ENCODE measurements at regions not wholly inside any gene's neighbourhood (a gene's known extent, or its start where the extent isn't known, plus 50 kb on each side); places are given as distances from the start of the nearest gene placed in this dataset.

DNA sequence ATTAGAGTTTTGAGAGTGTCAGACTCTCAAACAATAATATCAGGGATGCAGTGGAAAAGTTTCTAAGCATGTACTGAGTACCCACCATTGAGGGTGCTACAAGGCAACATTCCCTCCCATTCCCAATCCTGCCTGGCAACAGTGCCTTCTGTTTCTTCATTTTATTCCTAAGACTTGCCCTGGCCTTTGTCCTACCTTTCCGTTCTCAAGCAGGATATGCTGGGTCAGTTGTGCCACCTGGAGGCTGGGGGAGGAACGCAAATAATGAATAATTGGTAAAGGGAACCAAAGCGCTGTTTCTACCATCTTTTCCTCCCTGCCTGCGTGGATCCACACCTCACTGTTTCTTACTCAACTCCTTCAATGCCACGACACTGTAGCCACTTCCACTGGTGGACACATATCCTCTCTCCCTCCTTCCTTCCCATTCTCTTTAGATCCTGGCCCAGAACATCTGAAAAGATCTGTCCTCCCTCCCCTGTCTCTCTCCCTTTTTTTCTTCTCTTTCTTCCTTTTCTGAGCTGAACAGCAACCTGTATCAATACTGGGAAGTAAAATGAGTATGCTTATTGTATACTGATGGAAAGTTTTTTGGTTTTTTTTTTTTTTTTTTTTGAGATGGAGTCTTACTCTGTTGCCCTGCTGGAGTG is 149.5 kb downstream of the C9orf152 start:
- DNase-seq: no peak

GRCh38 chr9:110059461-110059860 is 148.5 kb downstream of the C9orf152 start:
- no peak for DNase-seq

GRCh38 chr9:110064803-110065202 is 143.2 kb downstream of the C9orf152 start:
- DNase-seq: no peak

- no peak for DNase-seq
Observed at GRCh38 chr9:110065532-110065931, 142.4 kb downstream of the C9orf152 start.

- no peak for DNase-seq
Observed at GRCh38 chr9:110066929-110067716, 140.8 kb downstream of the C9orf152 start.

DNA sequence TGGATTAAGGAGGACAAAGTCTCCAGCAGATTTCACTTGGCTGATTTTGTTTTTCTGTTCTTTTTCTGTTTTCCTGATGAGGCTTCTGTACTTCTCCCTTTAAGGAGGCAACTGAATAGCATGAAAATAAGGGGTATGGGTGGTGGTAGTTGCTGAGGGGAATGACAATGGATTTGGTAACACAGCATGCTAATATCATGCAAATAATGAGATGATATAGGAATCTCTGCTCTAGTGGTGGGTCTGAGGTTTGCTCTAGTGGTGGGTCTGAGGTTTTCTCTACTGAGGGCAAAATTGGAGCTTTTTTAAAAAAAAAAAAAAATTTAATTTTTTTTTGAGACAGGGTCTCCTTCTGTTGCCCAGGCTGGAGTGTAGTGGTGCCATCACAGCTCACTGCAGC is 139.7 kb downstream of the C9orf152 start:
- no peak for DNase-seq

- no peak for DNase-seq
Observed at GRCh38 chr9:110069326-110070248, 138.4 kb downstream of the C9orf152 start.

- DNase-seq: no peak
Observed at GRCh38 chr9:110072597-110073355, 135.2 kb downstream of the C9orf152 start.

- DNase-seq: no peak
Observed at GRCh38 chr9:110073356-110073905, 134.5 kb downstream of the C9orf152 start.

DNA sequence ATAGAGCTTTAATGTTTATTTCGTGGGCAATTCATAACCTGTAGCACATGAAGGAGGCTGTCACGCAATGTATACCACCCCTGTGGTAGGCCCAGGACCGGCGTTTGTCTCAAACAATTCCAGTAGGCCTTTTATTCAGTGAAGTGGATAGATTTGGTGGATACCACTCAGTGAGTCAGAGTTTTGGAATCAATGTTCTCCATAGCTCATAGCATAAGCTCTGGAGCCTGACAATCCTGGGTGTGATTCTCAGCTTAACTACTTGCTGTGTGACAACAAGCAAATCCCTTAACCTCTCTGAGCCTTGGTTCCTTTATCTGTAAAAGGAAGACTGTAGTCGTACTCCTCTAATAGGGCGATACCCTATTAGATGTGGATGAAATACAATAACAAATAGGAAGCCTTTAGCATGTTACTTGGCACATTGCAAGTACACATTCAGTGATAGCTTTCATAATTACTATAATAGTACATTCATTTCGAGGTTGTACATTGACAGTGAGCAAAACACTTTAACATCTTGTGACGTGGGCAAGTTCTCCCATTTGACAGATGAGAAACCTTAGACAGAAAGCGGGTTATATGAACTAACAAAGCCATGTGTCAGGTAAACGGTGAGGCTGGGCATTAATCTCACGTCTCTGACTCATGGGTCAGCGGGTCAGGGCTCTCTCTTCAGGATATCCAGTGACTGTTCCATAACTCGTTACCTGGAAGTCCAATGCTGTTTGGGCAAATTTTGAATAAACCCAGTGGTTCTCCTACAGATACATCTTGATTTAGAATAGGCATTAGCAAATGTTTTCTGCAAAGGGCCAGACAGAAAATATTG is 130.8 kb downstream of the C9orf152 start:
- DNase-seq: no peak

DNA sequence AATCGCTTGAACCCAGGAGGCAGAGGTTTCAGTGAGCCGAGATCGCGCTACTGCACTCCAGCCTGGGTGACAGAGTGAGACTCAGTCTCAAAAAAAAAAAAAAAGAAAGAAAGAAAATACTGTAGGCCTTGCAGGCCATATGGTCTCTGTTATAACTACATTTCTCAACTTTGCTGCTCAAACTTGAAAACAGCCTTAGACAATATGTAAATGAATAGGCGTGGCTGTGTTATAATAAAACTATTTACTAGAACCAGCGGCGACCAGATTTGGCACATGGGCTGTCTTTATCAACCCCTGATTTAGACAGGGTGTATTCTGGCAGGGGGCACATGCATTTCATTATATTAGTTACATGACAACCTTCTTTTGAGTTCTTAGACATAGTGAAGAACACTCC is 130.0 kb downstream of the C9orf152 start:
- DNase-seq: no peak

GRCh38 chr9:110078604-110079003 is 129.4 kb downstream of the C9orf152 start:
- no peak for DNase-seq

- DNase-seq: no peak
Observed at GRCh38 chr9:110081395-110081794, 126.6 kb downstream of the C9orf152 start.

DNA sequence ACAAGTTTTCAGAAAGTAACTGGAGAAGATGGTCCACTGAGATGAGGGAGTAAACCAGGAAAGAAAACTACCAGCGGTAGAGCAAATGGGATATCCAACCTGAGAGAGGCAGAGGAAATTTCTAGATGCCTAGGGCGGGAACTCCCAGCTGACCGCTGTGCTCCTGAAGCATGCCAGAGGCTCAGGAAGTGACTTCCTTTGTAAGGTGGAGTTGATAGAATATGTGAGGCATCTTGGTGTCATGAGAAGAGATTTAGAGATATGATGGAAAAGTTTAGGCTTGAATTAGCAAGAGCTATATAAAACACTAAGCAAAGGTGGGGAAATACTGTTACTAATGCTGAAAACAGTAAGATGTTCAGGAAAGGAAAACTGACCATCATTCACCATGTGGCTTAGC is 124.1 kb downstream of the C9orf152 start:
- DNase-seq: no peak

DNA sequence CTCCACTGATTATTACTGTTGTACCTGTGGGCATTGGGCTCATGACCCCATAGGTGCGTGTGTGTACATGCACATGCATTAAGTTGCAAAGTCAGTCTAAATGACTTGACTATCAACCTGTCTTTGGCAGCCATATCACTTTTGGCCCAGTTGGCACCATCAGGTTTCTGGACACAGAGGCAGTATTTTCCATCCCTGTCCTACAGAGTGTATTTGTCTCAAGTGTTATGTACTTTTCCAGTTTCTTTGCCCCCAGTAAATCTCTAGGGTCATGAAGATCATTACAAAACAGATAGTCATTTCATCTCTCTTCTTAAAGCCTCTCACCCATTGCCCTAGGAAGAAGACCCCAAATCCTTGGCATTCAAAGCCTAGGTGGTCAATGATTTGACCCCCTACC is 121.4 kb downstream of the C9orf152 start:
- DNase-seq: no peak

DNA sequence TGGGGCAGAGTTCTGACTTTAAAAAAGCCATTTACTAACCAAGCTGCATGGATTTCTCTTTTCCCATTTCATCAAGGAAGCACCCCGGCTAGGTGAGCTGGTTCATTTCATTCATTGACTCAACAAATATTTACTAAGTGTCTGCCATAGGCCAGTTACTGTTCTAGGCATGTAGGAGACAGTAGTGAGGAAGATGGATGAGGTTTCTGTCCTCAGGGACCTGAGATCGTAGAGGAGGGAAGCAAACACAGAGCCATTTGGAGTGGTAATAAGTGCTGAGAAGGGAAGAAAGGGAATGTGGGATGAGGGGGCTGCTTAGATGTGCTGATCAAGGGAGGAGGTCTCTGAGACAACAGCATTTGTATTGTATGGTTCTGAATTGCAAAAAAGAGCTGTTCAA is 120.4 kb downstream of the C9orf152 start:
- no peak for DNase-seq

GRCh38 chr9:110088099-110088498 is 119.9 kb downstream of the C9orf152 start:
- no peak for DNase-seq

DNA sequence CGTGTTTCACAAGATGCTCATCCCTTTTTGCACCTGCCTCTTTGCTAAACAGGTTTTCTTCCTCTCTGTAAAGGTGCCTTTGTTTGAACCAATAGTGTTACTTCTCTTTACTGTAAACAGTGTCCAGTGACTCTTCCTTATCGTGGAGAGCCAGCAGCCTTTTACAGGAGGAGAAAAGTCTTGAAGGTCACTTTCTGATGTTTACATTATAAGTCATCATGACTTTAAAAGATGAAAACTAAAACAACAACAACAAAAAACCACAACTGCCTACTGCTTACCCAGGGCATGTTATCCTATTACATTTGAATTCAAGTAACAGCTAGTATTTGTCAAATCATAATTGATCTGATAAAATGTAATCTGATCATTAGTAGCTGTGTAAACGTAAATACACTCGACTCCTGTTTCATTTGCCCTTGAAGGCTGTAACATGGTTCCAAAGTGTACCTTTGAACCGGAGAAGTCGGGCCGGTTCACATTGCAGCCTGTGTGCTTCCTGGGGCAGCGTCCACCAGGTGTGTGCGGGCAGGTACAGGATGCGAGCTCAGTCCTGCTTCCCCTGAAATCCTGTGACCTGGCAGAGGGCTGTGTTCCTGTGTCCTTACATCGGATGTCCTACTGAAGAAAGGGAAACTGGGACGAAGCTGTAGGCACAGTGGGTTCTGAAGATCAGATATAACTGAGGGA is 118.1 kb downstream of the C9orf152 start:
- no peak for DNase-seq

GRCh38 chr9:110092792-110093191 is 115.2 kb downstream of the C9orf152 start:
- no peak for DNase-seq

DNA sequence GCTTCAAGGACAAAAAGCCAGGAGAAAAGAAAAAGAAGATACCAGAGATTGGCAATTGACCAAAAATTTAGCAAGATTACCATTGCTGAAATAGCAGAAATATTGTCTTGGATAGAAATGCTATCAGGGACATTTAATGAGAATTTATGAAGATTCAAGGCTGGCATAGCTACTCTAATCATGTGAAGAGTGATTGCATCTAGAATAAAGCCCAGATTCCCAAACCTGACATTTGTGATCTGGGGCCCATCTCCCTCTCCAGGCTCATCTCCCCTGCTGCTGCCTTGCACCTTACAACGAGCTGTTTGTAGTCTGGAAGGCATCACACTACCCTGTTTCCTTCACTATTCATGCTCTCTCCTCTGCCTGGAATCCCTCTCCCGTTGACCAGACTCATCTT is 114.5 kb downstream of the C9orf152 start:
- DNase-seq: no peak
